HCT116 (cell line): ENCODE measurements at regions not wholly inside any gene's neighbourhood (a gene's known extent, or its start where the extent isn't known, plus 50 kb on each side); places are given as distances from the start of the nearest gene placed in this dataset.

Source experiments
- ATAC-seq: fragments of 200-7000 bp; cut with Tn5 transposase; 2 replicates; pipeline ENCODE4 v1.9.1; 2020; ENCODE audit warnings: mild to moderate bottlenecking, moderate library complexity
- BruUV-seq: library from RNA; stranded (reverse); fragments of 400-500 nt; replicated peaks from 2 replicates; lab custom pipeline; 2021; lab: Mats Ljungman, UMichigan
- CTCF ChIA-PET: fragments of 300-600 bp; sonication (Branson Sonifier 250); formaldehyde crosslinking; loops from one replicate; lab custom pipeline; 2021; ENCODE audit warnings: antibody characterized with exemption; lab: Charles Lee
- POLR2A ChIA-PET: fragments of 300-600, 350-600 bp; sonication (Branson Sonifier 250); formaldehyde crosslinking; loops from one replicate; lab custom pipeline; 2021; ENCODE audit warnings: antibody characterized with exemption; lab: Charles Lee
- RAD21 ChIA-PET, 2 experiments: fragments of 300-600 bp; sonication (Branson Sonifier 250); formaldehyde crosslinking; loops; one replicate each; lab custom pipeline; 2023; ENCODE audit warnings: low total read pairs in 2 of 2; ENCODE audit not compliant: uncharacterized antibody in 2 of 2, unreplicated experiment in 2 of 2, low non-redundant PET in 1 of 2; lab: Charles Lee
- DNase-seq: peaks from one replicate; pipeline ENCODE4 v3.0.0-alpha.2; 2010; ENCODE audit warnings: low read depth, low spot score
- H2AFZ ChIP-seq: fragments of 200-600 bp; shearing (Covaris generic), sonication (generic); 2 replicates; pipeline ENCODE4 v1.6.1; 2017; ENCODE audit warnings: low read depth, mixed run types, mixed read lengths, antibody characterized with exemption, low read length; ENCODE audit not compliant: poor library complexity, severe bottlenecking
- H3K27ac ChIP-seq: 2 replicates; pipeline ENCODE4 v1.5.1; 2012; ENCODE audit warnings: low read depth, low read length
- H3K27me3 ChIP-seq: fragments of 200-600 bp; sonication (generic); 2 replicates; pipeline ENCODE4 v1.6.1; 2016; ENCODE audit warnings: mixed run types, low read length, mixed read lengths; ENCODE audit not compliant: insufficient read depth
- H3K36me3 ChIP-seq, 2 experiments: fragments of 200-500 bp in 1 of 2; fragments of 200-600 bp in 1 of 2; sonication (Bioruptor generic) in 1 of 2; sonication (generic) in 1 of 2; 2 replicates each; pipeline versions ENCODE4 v1.5.1 to v1.6.1; 2014 to 2016; ENCODE audit warnings: low read length in 2 of 2, inconsistent platforms in 1 of 2, mixed read lengths in 1 of 2, mixed run types in 1 of 2; ENCODE audit not compliant: insufficient read depth in 2 of 2, control insufficient read depth in 1 of 2
- H3K4me1 ChIP-seq, 2 experiments: fragments of 200-600 bp in 1 of 2; sonication (generic) in 1 of 2; 2 replicates each; pipeline versions ENCODE4 v1.5.1 to v1.6.1; 2012 to 2017; ENCODE audit warnings: low read length in 2 of 2, inconsistent platforms in 1 of 2, mild to moderate bottlenecking in 1 of 2, mixed read lengths in 1 of 2, mixed run types in 1 of 2, moderate library complexity in 1 of 2; ENCODE audit not compliant: insufficient read depth in 2 of 2, control insufficient read depth in 1 of 2
- H3K4me2 ChIP-seq: fragments of 200-600 bp; sonication (generic); 2 replicates; pipeline ENCODE4 v1.6.1; 2017; ENCODE audit warnings: mixed run types, low read length, mixed read lengths
- H3K4me3 ChIP-seq, 2 experiments: fragments of 200-600 bp in 1 of 2; sonication (generic) in 1 of 2; replicated peaks in 1 of 2; 2 replicates each; pipeline ENCODE4 v1.5.1; 2011 to 2016; ENCODE audit warnings: low read length in 2 of 2, control low read depth in 1 of 2, low read depth in 1 of 2, mild to moderate bottlenecking in 1 of 2, mixed read lengths in 1 of 2, mixed run types in 1 of 2
- H3K79me2 ChIP-seq: fragments of 200-600 bp; sonication (generic); 2 replicates; pipeline ENCODE4 v1.6.1; 2017; ENCODE audit warnings: mild to moderate bottlenecking, mixed run types, low read length, moderate library complexity, mixed read lengths; ENCODE audit not compliant: insufficient read depth
- H3K9ac ChIP-seq: fragments of 200-600 bp; sonication (generic); 2 replicates; pipeline ENCODE4 v1.6.1; 2016; ENCODE audit warnings: low read length, mixed read lengths
- H3K9me2 ChIP-seq: fragments of 200-600 bp; sonication (generic), shearing (Covaris generic); 2 replicates; pipeline ENCODE4 v1.6.1; 2017; ENCODE audit warnings: mixed run types, mild to moderate bottlenecking, moderate library complexity; ENCODE audit not compliant: insufficient read depth
- H3K9me3 ChIP-seq, 2 experiments: fragments of 200-500 bp in 1 of 2; fragments of 200-600 bp in 1 of 2; sonication (Bioruptor generic) in 1 of 2; sonication (generic) in 1 of 2; 2 replicates each; pipeline ENCODE4 v1.6.1; 2014 to 2017; ENCODE audit warnings: low read length in 2 of 2, mixed read lengths in 2 of 2, inconsistent platforms in 1 of 2, low read depth in 1 of 2, mild to moderate bottlenecking in 1 of 2, mixed run types in 1 of 2, moderate library complexity in 1 of 2; ENCODE audit not compliant: control insufficient read depth in 1 of 2, insufficient read depth in 1 of 2
- H4K20me1 ChIP-seq: fragments of 200-600 bp; sonication (generic), shearing (Covaris generic); 2 replicates; pipeline ENCODE4 v1.6.1; 2017; ENCODE audit warnings: mixed run types, mild to moderate bottlenecking, moderate library complexity; ENCODE audit not compliant: insufficient read depth
- ATF3 ChIP-seq: IDR thresholded peaks from 2 replicates; pipeline ENCODE4 v1.6.1; 2012
- CBX3 ChIP-seq: IDR thresholded peaks from 2 replicates; pipeline ENCODE4 v1.6.1; 2012; ENCODE audit warnings: low read depth
- CEBPB ChIP-seq: IDR thresholded peaks from 2 replicates; pipeline ENCODE4 v1.6.1; 2012; ENCODE audit warnings: low read depth
- CTCF ChIP-seq, 3 experiments: fragments of 200-600 bp in 1 of 3; sonication (generic) in 1 of 3; IDR thresholded peaks in 2 of 3; conservative IDR thresholded peaks in 1 of 3; 2 replicates each; pipeline ENCODE4 v1.5.1; 2012 to 2017; ENCODE audit warnings: low read depth in 2 of 3, low read length in 2 of 3, antibody characterized with exemption in 1 of 3, borderline replicate concordance in 1 of 3, control low read depth in 1 of 3, mild to moderate bottlenecking in 1 of 3, mixed read lengths in 1 of 3, mixed run types in 1 of 3, moderate library complexity in 1 of 3; ENCODE audit not compliant: insufficient read depth in 1 of 3
- EZH2 ChIP-seq: fragments of 200-600 bp; sonication (generic); IDR thresholded peaks from 2 replicates; pipeline ENCODE4 v1.6.1; 2017; ENCODE audit warnings: antibody characterized with exemption, mixed run types
- EZH2phosphoT487 ChIP-seq: fragments of 200-600 bp; IDR thresholded peaks from 2 replicates; pipeline ENCODE4 v1.6.1; 2018; ENCODE audit warnings: antibody characterized with exemption, borderline replicate concordance
- FOSL1 ChIP-seq: IDR thresholded peaks from 2 replicates; pipeline ENCODE4 v1.6.1; 2012; ENCODE audit warnings: low read depth
- JUND ChIP-seq: IDR thresholded peaks from 2 replicates; pipeline ENCODE4 v1.6.1; 2012
- MAX ChIP-seq: IDR thresholded peaks from 2 replicates; pipeline ENCODE4 v1.6.1; 2012
- POLR2A ChIP-seq: IDR thresholded peaks from 2 replicates; pipeline ENCODE4 v1.7.0; 2011; ENCODE audit warnings: borderline replicate concordance; ENCODE audit not compliant: insufficient read depth, insufficient read length; ENCODE audit errors: extremely low read depth
- POLR2AphosphoS5 ChIP-seq: IDR thresholded peaks from 2 replicates; pipeline ENCODE4 v1.6.1; 2011; ENCODE audit warnings: mild to moderate bottlenecking, low read depth, low read length, moderate library complexity
- RAD21 ChIP-seq: IDR thresholded peaks from 2 replicates; pipeline ENCODE4 v1.6.1; 2012; ENCODE audit warnings: low read depth, mild to moderate bottlenecking
- REST ChIP-seq: IDR thresholded peaks from 2 replicates; pipeline ENCODE4 v1.6.1; 2012; ENCODE audit warnings: low read depth
- SIN3A ChIP-seq: IDR thresholded peaks from 2 replicates; pipeline ENCODE4 v1.6.1; 2012; ENCODE audit warnings: low read depth
- SP1 ChIP-seq: IDR thresholded peaks from 2 replicates; pipeline ENCODE4 v1.6.1; 2012; ENCODE audit warnings: low read depth
- TCF7L2 ChIP-seq: IDR thresholded peaks from 2 replicates; pipeline ENCODE4 v1.7.0; 2011; ENCODE audit warnings: borderline replicate concordance, inconsistent platforms; ENCODE audit not compliant: insufficient read depth, insufficient read length; ENCODE audit errors: extremely low read depth
- YY1 ChIP-seq: IDR thresholded peaks from 2 replicates; pipeline ENCODE4 v1.6.1; 2011; ENCODE audit warnings: low read length, low read depth, moderate library complexity, mild to moderate bottlenecking; ENCODE audit not compliant: insufficient replicate concordance; ENCODE audit errors: extremely low read depth
- ZBTB33 ChIP-seq: IDR thresholded peaks from 2 replicates; pipeline ENCODE4 v1.6.1; 2011; ENCODE audit warnings: mild to moderate bottlenecking, low read length, moderate library complexity; ENCODE audit not compliant: insufficient replicate concordance; ENCODE audit errors: extremely low read depth
- ZFX ChIP-seq: fragments of 450-650 bp; IDR thresholded peaks from 2 replicates; pipeline ENCODE4 v1.6.1; 2017
- ZNF274 ChIP-seq: fragments of 200-500 bp; sonication (Bioruptor generic); IDR thresholded peaks from 2 replicates; pipeline ENCODE4 v1.6.1; 2014; ENCODE audit warnings: mild to moderate bottlenecking, low read depth, low read length, inconsistent platforms
- intact Hi-C: fragments of 100-400 bp; cut with micrococcal nuclease; formaldehyde crosslinking; loops from 2 replicates; pipeline ENCODE4 v1.10.0; 2022

GRCh38 chr1:79811173-79811572 lies 804.6 kb upstream of the ADGRL4 start:
- no peaks in the 10 kb centered on the region for H3K79me2 ChIP-seq
- H3K36me3 ChIP-seq: no peaks in the 10 kb centered on the region
- H3K27ac ChIP-seq: no peak overlapping the region
- DNase-seq: no peak
- no peaks in the 10 kb centered on the region for H3K4me1 ChIP-seq
- no peak overlapping the region for H3K9ac ChIP-seq
- ChIA-PET CTCF (no interaction called here), POLR2A (no interaction called here), RAD21 (no interaction called here)
- no peak overlapping the region for H3K4me2 ChIP-seq
- H3K9me3 ChIP-seq: no peaks in the 10 kb centered on the region
- H4K20me1 ChIP-seq: no peaks in the 10 kb centered on the region
- no peak overlapping the region for H2AFZ ChIP-seq
- intact Hi-C loops: no loop called here
- no TSS peak for BruUV-seq
- no peak for ATAC-seq
- H3K9me2 ChIP-seq: no peaks in the 10 kb centered on the region
- no peak overlapping the region for H3K4me3 ChIP-seq
- no peaks in the 10 kb centered on the region for H3K27me3 ChIP-seq
- TF ChIP-seq FOSL1: no peak
- no peak for TF ChIP-seq CEBPB
- no peak for TF ChIP-seq YY1
- no peak for TF ChIP-seq POLR2A
- no peak for TF ChIP-seq CTCF (IDR thresholded peaks at IDR 0.05 in 2 of 3, conservative IDR thresholded peaks at IDR 0.05 in 1 of 3; ENCODE audit: borderline replicate concordance in 1 of 3, insufficient read depth in 1 of 3, low read depth in 2 of 3, low read length in 2 of 3)
- no peak for TF ChIP-seq JUND
- no peak for TF ChIP-seq POLR2AphosphoS5
- no peak for TF ChIP-seq CBX3
- no peak for TF ChIP-seq SIN3A
- no peak for TF ChIP-seq TCF7L2
- TF ChIP-seq ZFX: no peak
- TF ChIP-seq RAD21: no peak
- TF ChIP-seq EZH2phosphoT487: no peak
- TF ChIP-seq ATF3: no peak
- no peak for TF ChIP-seq ZBTB33
- TF ChIP-seq MAX: no peak
- TF ChIP-seq EZH2: no peak
- TF ChIP-seq SP1: no peak
- TF ChIP-seq REST: no peak
- TF ChIP-seq ZNF274: no peak
